ENCODE measurements at regions not wholly inside any gene's neighbourhood (a gene's known extent, or its start where the extent isn't known, plus 50 kb on each side); places are given as distances from the start of the nearest gene placed in this dataset.

DNA sequence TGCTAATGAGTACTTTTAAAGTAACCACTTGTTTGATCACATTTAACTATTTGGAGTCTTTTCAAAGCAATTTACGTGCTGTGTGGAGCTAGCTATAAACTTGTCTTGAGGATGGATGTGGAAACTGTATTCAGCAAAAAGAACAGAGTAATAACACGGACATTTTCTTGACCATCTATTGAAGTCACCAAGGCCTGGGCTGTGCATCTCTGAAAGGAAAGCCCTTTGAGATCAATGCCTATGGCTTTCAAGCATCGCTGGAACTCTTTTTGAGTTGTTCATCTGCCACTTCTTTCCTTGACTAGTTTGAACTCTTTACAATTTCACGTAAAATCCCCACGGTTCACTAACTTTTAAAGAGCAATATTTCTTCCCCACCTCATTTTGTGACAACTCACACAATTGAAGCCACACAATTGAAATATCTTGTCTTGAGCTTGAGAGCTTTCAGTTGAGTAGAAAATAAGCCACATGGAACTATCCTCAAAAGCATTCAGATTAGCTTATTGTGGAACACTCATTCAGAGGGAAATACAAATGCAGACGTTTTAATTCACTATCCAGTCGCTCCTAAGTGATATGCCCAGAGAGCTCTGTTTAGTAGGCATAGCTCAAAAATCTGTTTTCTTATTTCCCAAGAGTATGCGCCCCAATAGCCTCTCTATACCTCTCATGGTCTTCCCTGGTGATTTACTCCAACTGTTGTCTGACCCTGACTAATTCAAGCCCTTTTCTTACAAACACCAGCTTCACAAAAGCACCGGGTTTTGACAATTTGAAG, 134.9 kb upstream of the SLITRK2 start:
- DNase-seq = no peak
- no peak for ATAC-seq (ENCODE audit: insufficient read depth, low read depth)
- Histone ChIP-seq H3K4me1 (ENCODE audit: insufficient read depth, low read length) (no peaks in the 10 kb centered on the region), H3K27me3 (ENCODE audit: insufficient read depth, low read length, poor library complexity) (no peaks in the 10 kb centered on the region), H3K9me3 (ENCODE audit: insufficient read depth, low read length, severe bottlenecking) (no peaks in the 10 kb centered on the region), H3K27ac (ENCODE audit: low read length) (no peak overlapping the region), H3K4me3 (ENCODE audit: low read depth in 1 of 2, low read length in 2 of 2) (no peak overlapping the region), H4K20me1 (ENCODE audit: insufficient read depth, low read length) (no peaks in the 10 kb centered on the region), H3K9ac (ENCODE audit: low read depth, low read length) (no peak overlapping the region), H3K36me3 (ENCODE audit: insufficient read depth, low read length) (no peaks in the 10 kb centered on the region), H2AFZ (ENCODE audit: low read depth, low read length) (no peak overlapping the region), H3K4me2 (ENCODE audit: insufficient read depth, low read length) (no peak overlapping the region), H3K79me2 (ENCODE audit: insufficient read depth, low read length) (no peaks in the 10 kb centered on the region)
- TF ChIP-seq, protein P1, sequence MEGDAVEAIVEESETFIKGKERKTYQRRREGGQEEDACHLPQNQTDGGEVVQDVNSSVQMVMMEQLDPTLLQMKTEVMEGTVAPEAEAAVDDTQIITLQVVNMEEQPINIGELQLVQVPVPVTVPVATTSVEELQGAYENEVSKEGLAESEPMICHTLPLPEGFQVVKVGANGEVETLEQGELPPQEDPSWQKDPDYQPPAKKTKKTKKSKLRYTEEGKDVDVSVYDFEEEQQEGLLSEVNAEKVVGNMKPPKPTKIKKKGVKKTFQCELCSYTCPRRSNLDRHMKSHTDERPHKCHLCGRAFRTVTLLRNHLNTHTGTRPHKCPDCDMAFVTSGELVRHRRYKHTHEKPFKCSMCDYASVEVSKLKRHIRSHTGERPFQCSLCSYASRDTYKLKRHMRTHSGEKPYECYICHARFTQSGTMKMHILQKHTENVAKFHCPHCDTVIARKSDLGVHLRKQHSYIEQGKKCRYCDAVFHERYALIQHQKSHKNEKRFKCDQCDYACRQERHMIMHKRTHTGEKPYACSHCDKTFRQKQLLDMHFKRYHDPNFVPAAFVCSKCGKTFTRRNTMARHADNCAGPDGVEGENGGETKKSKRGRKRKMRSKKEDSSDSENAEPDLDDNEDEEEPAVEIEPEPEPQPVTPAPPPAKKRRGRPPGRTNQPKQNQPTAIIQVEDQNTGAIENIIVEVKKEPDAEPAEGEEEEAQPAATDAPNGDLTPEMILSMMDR (IDR thresholded peaks at IDR 0.05; ENCODE audit: borderline replicate concordance, extremely low read depth, low read length, poor library complexity, severe bottlenecking) = no peak
- no peak for TF ChIP-seq EZH2 (IDR thresholded peaks at IDR 0.05; ENCODE audit: borderline replicate concordance, low read depth, low read length, severe bottlenecking)

DNA sequence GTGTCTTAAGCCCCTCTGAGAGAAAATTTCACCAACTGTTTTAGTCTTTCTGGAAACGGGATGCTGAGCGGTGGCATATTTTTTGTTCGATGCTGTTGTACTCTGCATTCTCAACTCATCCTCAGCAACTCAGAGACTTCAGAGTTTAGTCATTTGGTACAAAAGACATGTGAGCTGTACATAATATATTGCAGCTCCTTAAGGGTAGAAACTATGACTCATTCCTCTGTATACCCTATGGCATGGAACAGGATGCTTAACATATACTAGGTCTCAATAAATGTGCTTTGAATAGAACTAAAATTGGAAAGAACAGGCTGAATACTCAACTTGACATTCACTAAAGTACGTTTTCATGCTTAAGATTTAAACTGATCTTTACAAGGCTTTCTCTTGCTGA, 130.5 kb upstream of the SLITRK2 start:
- Histone ChIP-seq H3K27ac (ENCODE audit: low read length) (no peak overlapping the region), H3K4me2 (ENCODE audit: insufficient read depth, low read length) (no peak overlapping the region), H2AFZ (ENCODE audit: low read depth, low read length) (no peak overlapping the region), H3K4me3 (ENCODE audit: low read depth in 1 of 2, low read length in 2 of 2) (no peak overlapping the region), H3K9me3 (ENCODE audit: insufficient read depth, low read length, severe bottlenecking) (no peaks in the 10 kb centered on the region), H3K27me3 (ENCODE audit: insufficient read depth, low read length, poor library complexity) (no peaks in the 10 kb centered on the region), H3K79me2 (ENCODE audit: insufficient read depth, low read length) (no peaks in the 10 kb centered on the region), H4K20me1 (ENCODE audit: insufficient read depth, low read length) (no peaks in the 10 kb centered on the region), H3K36me3 (ENCODE audit: insufficient read depth, low read length) (no peaks in the 10 kb centered on the region), H3K4me1 (ENCODE audit: insufficient read depth, low read length) (no peaks in the 10 kb centered on the region), H3K9ac (ENCODE audit: low read depth, low read length) (no peak overlapping the region)
- no peak for TF ChIP-seq EZH2 (IDR thresholded peaks at IDR 0.05; ENCODE audit: borderline replicate concordance, low read depth, low read length, severe bottlenecking)
- TF ChIP-seq, protein P1 (IDR thresholded peaks at IDR 0.05; ENCODE audit: borderline replicate concordance, extremely low read depth, low read length, poor library complexity, severe bottlenecking) = no peak
- DNase-seq (no peak), ATAC-seq (ENCODE audit: insufficient read depth, low read depth) (no peak)

GRCh38 chrX:145687707-145688106, 129.9 kb upstream of the SLITRK2 start:
- no peak overlapping the region for H3K4me2 ChIP-seq (ENCODE audit: insufficient read depth, low read length)
- H3K36me3 ChIP-seq (ENCODE audit: insufficient read depth, low read length) = no peaks in the 10 kb centered on the region
- ATAC-seq (ENCODE audit: insufficient read depth, low read depth) (no peak), DNase-seq (no peak)
- H3K9ac ChIP-seq (ENCODE audit: low read depth, low read length) = no peak overlapping the region
- H4K20me1 ChIP-seq (ENCODE audit: insufficient read depth, low read length) = no peaks in the 10 kb centered on the region
- H3K4me1 ChIP-seq (ENCODE audit: insufficient read depth, low read length) = no peaks in the 10 kb centered on the region
- no peaks in the 10 kb centered on the region for H3K79me2 ChIP-seq (ENCODE audit: insufficient read depth, low read length)
- TF ChIP-seq, protein P1 (IDR thresholded peaks at IDR 0.05; ENCODE audit: borderline replicate concordance, extremely low read depth, low read length, poor library complexity, severe bottlenecking) = no peak
- TF ChIP-seq EZH2 (IDR thresholded peaks at IDR 0.05; ENCODE audit: borderline replicate concordance, low read depth, low read length, severe bottlenecking) = no peak
- no peak overlapping the region for H2AFZ ChIP-seq (ENCODE audit: low read depth, low read length)
- no peaks in the 10 kb centered on the region for H3K9me3 ChIP-seq (ENCODE audit: insufficient read depth, low read length, severe bottlenecking)
- H3K27ac ChIP-seq (ENCODE audit: low read length) = no peak overlapping the region
- H3K27me3 ChIP-seq (ENCODE audit: insufficient read depth, low read length, poor library complexity) = no peaks in the 10 kb centered on the region
- no peak overlapping the region for H3K4me3 ChIP-seq (ENCODE audit: low read depth in 1 of 2, low read length in 2 of 2)

Measured in DND-41 (cell line).